ENCODE measurements at regions not wholly inside any gene's neighbourhood (a gene's known extent, or its start where the extent isn't known, plus 50 kb on each side); places are given as distances from the start of the nearest gene placed in this dataset.
A peak's percentile ranks its signal among the peaks of the same experiment; 100 is the strongest.

DNA sequence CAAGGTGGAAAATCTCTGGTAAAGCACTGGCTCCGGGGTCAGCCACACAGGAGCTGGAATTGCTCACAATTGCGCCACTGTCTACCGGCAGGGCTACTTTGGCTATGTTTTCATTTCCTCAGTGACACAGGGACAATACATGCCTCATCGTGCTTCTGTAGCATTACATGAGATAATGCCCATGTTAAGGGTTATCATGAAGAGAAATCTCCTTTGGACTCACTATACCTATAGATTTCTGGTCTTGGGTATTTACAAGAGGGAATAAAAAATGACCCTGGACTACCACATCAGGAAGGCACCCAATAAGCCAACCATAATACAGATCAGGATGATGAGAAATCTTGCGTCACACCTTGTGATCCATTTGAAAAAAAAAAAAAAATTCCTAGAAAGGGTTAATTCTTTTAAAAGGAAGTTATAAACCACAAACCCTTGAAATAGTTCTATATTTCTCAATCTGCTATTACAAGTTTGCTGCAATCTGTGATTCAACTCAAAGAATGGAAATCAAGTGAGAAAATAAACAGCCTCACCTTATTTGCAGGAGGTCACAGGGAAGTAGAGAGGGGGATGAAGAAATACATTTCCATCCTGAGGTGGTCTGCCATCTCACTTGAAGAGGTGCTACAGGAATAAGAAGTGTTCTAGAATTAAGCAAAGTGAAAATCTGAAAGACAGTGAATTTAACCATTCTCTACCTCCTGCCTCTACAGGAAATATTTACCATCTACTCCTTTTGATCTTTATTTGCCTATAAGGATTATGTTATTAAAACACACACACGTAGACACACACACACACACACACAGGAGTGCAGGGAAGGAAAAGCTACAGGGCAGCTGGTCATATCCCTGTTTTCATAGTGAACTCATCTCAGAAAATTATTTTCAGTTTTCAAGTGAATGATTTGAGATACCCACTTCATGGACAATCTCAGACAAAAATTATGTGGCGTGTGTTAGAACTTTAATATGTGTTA, 231.3 kb upstream of the CELF2 start:
- H3K4me3 ChIP-seq (replicated peaks; ENCODE audit: low read depth, low read length): no peak overlapping the region
- TF ChIP-seq, protein P1, sequence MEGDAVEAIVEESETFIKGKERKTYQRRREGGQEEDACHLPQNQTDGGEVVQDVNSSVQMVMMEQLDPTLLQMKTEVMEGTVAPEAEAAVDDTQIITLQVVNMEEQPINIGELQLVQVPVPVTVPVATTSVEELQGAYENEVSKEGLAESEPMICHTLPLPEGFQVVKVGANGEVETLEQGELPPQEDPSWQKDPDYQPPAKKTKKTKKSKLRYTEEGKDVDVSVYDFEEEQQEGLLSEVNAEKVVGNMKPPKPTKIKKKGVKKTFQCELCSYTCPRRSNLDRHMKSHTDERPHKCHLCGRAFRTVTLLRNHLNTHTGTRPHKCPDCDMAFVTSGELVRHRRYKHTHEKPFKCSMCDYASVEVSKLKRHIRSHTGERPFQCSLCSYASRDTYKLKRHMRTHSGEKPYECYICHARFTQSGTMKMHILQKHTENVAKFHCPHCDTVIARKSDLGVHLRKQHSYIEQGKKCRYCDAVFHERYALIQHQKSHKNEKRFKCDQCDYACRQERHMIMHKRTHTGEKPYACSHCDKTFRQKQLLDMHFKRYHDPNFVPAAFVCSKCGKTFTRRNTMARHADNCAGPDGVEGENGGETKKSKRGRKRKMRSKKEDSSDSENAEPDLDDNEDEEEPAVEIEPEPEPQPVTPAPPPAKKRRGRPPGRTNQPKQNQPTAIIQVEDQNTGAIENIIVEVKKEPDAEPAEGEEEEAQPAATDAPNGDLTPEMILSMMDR (IDR thresholded peaks at IDR 0.05; ENCODE audit: low read depth, low read length, missing control alignments): no peak
- DNase-seq (ENCODE audit: extremely low read depth, low read depth): no peak

DNA sequence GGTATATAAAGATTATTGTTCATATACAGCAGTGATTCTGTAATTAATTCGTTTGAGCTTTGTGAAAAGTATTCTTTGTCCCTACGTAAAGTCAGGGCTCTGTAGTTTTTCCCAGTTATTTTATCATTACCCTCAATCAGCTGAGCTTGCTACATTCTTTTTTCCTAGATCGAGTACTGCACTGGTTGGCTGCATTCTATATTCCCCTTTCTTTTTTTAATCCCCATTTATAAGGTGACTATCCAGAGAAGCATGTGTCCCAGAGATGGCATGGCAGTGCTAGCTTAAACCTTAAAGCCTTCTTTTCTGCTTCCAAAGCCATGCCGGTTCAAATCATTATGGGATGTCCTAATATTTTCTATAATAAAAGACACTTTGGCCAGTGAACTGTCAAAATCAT, 230.1 kb upstream of the CELF2 start:
- no peak for DNase-seq (ENCODE audit: extremely low read depth, low read depth)
- TF ChIP-seq, protein P1 (IDR thresholded peaks at IDR 0.05; ENCODE audit: low read depth, low read length, missing control alignments): no peak
- H3K4me3 ChIP-seq (replicated peaks; ENCODE audit: low read depth, low read length): no peak overlapping the region

DNA sequence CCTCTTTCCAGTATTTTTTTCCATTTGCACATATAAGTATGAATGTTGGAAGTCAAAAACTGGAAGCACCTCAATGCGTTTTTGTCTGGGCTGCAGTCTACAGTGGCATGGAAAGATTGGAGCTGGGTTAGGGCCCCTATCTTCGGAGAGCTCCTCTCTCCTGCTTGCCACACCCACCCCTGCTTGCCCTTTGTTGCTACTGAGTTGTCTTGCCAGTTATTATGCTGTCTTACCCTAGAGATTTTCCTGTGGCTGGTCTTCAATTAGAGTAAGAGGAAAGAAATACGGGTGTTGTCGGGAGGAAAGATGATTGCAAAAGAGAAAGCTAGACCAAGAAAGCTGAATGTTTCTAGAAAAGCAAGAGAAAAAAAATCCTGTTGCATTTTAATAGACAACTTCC, 228.9 kb upstream of the CELF2 start:
- TF ChIP-seq, protein P1 (IDR thresholded peaks at IDR 0.05; ENCODE audit: low read depth, low read length, missing control alignments): no peak

DNA sequence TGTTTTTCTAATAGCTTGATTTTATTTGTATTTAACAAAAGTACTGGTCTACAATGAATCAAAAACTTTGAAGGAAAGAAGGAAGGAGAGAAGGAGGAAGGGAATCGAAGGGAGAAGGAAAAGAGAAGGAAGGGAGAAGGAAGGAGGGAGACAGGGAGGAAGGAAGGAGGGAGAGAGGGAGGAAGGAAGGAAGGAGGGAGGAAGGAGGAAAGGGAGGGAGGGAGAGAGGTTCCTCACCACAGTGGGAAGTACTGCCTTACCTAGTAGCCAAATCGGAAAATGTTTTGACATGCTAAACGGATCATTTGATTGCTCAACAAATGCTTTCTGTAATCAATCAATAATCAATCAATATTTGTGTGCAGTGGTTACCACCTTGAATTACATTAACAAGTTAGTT, 225.8 kb upstream of the CELF2 start:
- no peak for DNase-seq (ENCODE audit: extremely low read depth, low read depth)
- H3K4me3 ChIP-seq (replicated peaks; ENCODE audit: low read depth, low read length): no peak overlapping the region
- TF ChIP-seq, protein P1 (IDR thresholded peaks at IDR 0.05; ENCODE audit: low read depth, low read length, missing control alignments): no peak

More for the DNA sequence above, 228.9 kb upstream of the CELF2 start:
- DNase-seq (ENCODE audit: extremely low read depth, low read depth): no peak
- no peak overlapping the region for H3K4me3 ChIP-seq (replicated peaks; ENCODE audit: low read depth, low read length)

DNA sequence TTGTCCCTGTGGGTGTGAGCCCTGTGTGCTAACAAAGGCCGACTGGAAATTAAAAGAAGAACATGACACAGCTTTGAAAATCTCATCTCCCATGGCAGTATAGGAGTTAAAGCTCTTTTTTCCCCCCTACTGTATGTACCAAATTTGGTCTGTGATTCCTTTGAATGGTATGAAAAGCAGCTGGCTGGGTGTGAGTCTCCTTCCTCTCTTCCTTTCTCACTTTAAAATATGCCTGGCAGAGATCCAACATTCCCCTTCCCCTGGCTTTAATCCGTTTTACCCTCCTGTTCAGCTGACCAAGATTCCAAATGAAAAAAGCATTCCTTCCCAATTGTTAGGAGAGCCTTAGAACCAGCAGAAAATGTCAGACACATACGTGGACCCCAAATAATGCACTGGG, 225.0 kb upstream of the CELF2 start:
- peak; percentile 75 for DNase-seq (ENCODE audit: extremely low read depth, low read depth)
- TF ChIP-seq, protein P1 (IDR thresholded peaks at IDR 0.05; ENCODE audit: low read depth, low read length, missing control alignments): no peak
- no peak overlapping the region for H3K4me3 ChIP-seq (replicated peaks; ENCODE audit: low read depth, low read length)

DNA sequence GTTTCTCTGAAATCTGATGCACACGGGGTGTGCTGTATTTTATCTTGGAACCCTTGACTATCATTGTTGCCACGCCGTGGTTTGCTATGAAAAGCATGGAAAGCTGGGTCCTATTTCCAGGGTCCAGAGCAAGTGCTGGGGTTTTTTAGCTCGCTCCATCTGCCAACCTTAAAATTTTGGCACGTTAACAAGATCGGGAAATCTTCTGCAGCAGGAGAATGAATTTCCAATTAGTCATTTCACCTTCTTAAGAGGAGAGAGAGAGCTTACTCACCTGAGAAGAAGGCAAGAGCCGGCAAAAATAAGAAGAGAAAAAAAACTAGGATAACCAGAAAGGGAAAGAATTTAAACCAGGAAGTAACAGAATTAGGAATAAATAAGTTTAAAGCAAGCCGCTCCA, 223.6 kb upstream of the CELF2 start:
- H3K4me3 ChIP-seq (replicated peaks; ENCODE audit: low read depth, low read length): no peak overlapping the region
- TF ChIP-seq, protein P1 (IDR thresholded peaks at IDR 0.05; ENCODE audit: low read depth, low read length, missing control alignments): no peak
- no peak for DNase-seq (ENCODE audit: extremely low read depth, low read depth)
